ENCODE measurements at regions not wholly inside any gene's neighbourhood (a gene's known extent, or its start where the extent isn't known, plus 50 kb on each side); places are given as distances from the start of the nearest gene placed in this dataset.

GRCh38 chr3:152518346-152518745 is 249.6 kb downstream of the MBNL1 start:
- no peak overlapping the region for H3K4me3 ChIP-seq (ENCODE audit: control insufficient read depth in 2 of 3, extremely low read depth in 1 of 3, insufficient read depth in 2 of 3, low read depth in 1 of 3, low read length in 3 of 3)
- no peaks in the 10 kb centered on the region for H3K79me2 ChIP-seq (ENCODE audit: control insufficient read depth, insufficient read depth, low read length)
- dilution Hi-C loops (cut with MboI; ENCODE audit: extremely low pct_ligation_motif_present, low sequenced_read_pairs): no loop called here
- no peak overlapping the region for H3K4me2 ChIP-seq (ENCODE audit: control insufficient read depth, extremely low read depth, insufficient read depth, low read depth, low read length)
- no peaks in the 10 kb centered on the region for H4K20me1 ChIP-seq (ENCODE audit: control insufficient read depth, extremely low read depth, insufficient read depth, low read length)
- H3K27me3 ChIP-seq (ENCODE audit: control insufficient read depth, extremely low read depth, insufficient read depth, low read length): no peaks in the 10 kb centered on the region
- no peak overlapping the region for H3K27ac ChIP-seq (ENCODE audit: control insufficient read depth, insufficient read depth, low read length)
- no peak for DNase-seq (ENCODE audit: low read depth, low spot score)
- no peaks in the 10 kb centered on the region for H3K9me3 ChIP-seq (ENCODE audit: control insufficient read depth, low read depth, low read length)
- H2AFZ ChIP-seq (ENCODE audit: control insufficient read depth, low read length): no peak overlapping the region
- H3K4me1 ChIP-seq (ENCODE audit: control insufficient read depth, extremely low read depth, insufficient read depth, low read length): no peaks in the 10 kb centered on the region
- FAIRE-seq: no peak
- no peaks in the 10 kb centered on the region for H3K9me1 ChIP-seq (ENCODE audit: control insufficient read depth, extremely low read depth, insufficient read depth, low read length)
- no peak overlapping the region for H3K9ac ChIP-seq (ENCODE audit: control insufficient read depth, extremely low read depth, insufficient read depth, low read length)
- no peak for TF ChIP-seq CTCF (optimal IDR thresholded peaks at IDR 0.05 in 1 of 3, IDR thresholded peaks at IDR 0.05 in 1 of 3, conservative IDR thresholded peaks at IDR 0.05 in 1 of 3; ENCODE audit: extremely low read depth in 1 of 3, insufficient read depth in 2 of 3, low read length in 3 of 3)
- TF ChIP-seq EZH2 (IDR thresholded peaks at IDR 0.05; ENCODE audit: low read length): no peak
- H3K36me3 ChIP-seq (ENCODE audit: control insufficient read depth in 2 of 2, extremely low read depth in 1 of 2, insufficient read depth in 2 of 2, low read length in 2 of 2): no peaks in the 10 kb centered on the region

GRCh38 chr3:152519376-152519775 is 250.6 kb downstream of the MBNL1 start:
- Histone ChIP-seq H3K4me3 (ENCODE audit: control insufficient read depth in 2 of 3, extremely low read depth in 1 of 3, insufficient read depth in 2 of 3, low read depth in 1 of 3, low read length in 3 of 3) (no peak overlapping the region), H3K4me1 (ENCODE audit: control insufficient read depth, extremely low read depth, insufficient read depth, low read length) (no peaks in the 10 kb centered on the region), H2AFZ (ENCODE audit: control insufficient read depth, low read length) (no peak overlapping the region), H3K9ac (ENCODE audit: control insufficient read depth, extremely low read depth, insufficient read depth, low read length) (no peak overlapping the region), H3K9me1 (ENCODE audit: control insufficient read depth, extremely low read depth, insufficient read depth, low read length) (no peaks in the 10 kb centered on the region), H3K27me3 (ENCODE audit: control insufficient read depth, extremely low read depth, insufficient read depth, low read length) (no peaks in the 10 kb centered on the region), H3K9me3 (ENCODE audit: control insufficient read depth, low read depth, low read length) (no peaks in the 10 kb centered on the region), H3K4me2 (ENCODE audit: control insufficient read depth, extremely low read depth, insufficient read depth, low read depth, low read length) (no peak overlapping the region), H3K36me3 (ENCODE audit: control insufficient read depth in 2 of 2, extremely low read depth in 1 of 2, insufficient read depth in 2 of 2, low read length in 2 of 2) (no peaks in the 10 kb centered on the region), H4K20me1 (ENCODE audit: control insufficient read depth, extremely low read depth, insufficient read depth, low read length) (no peaks in the 10 kb centered on the region), H3K27ac (ENCODE audit: control insufficient read depth, insufficient read depth, low read length) (no peak overlapping the region), H3K79me2 (ENCODE audit: control insufficient read depth, insufficient read depth, low read length) (no peaks in the 10 kb centered on the region)
- DNase-seq (ENCODE audit: low read depth, low spot score) (no peak), FAIRE-seq (no peak)
- TF ChIP-seq CTCF (optimal IDR thresholded peaks at IDR 0.05 in 1 of 3, IDR thresholded peaks at IDR 0.05 in 1 of 3, conservative IDR thresholded peaks at IDR 0.05 in 1 of 3; ENCODE audit: extremely low read depth in 1 of 3, insufficient read depth in 2 of 3, low read length in 3 of 3): no peak
- no peak for TF ChIP-seq EZH2 (IDR thresholded peaks at IDR 0.05; ENCODE audit: low read length)
- dilution Hi-C loops (cut with MboI; ENCODE audit: extremely low pct_ligation_motif_present, low sequenced_read_pairs): no loop called here

Measured in keratinocyte (primary cell).